Natural killer cell (primary cell): ENCODE measurements at regions not wholly inside any gene's neighbourhood (a gene's known extent, or its start where the extent isn't known, plus 50 kb on each side); places are given as distances from the start of the nearest gene placed in this dataset.

Experiments used
- ATAC-seq, 3 donors: fragments of 150-1000 bp in 2 of 3; fragments of 200-7000 bp in 1 of 3; cut with Tn5 transposase; 1 replicate in 1 of 3; 2 replicates in 2 of 3; pipeline ENCODE4 v1.10.0; 2021; ENCODE audit warnings: mild to moderate bottlenecking in 2 of 3, moderate library complexity in 2 of 3
- DNase-seq, 2 donors: peaks; one replicate each; pipeline versions ENCODE4 v3.0.0 to v3.0.0-alpha.2; 2013 to 2021; ENCODE audit warnings: mixed read lengths in 1 of 2
- H3K27ac ChIP-seq: one replicate; pipeline ENCODE4 v1.5.1; 2013; ENCODE audit warnings: mild to moderate bottlenecking, low read length
- H3K27me3 ChIP-seq: one replicate; pipeline ENCODE4 v1.6.1; 2013; ENCODE audit warnings: low read length; ENCODE audit not compliant: control insufficient read depth, insufficient read depth
- H3K36me3 ChIP-seq: one replicate; pipeline ENCODE4 v1.6.1; 2013; ENCODE audit warnings: low read length; ENCODE audit not compliant: control insufficient read depth, insufficient read depth
- H3K4me1 ChIP-seq: one replicate; pipeline ENCODE4 v1.6.1; 2013; ENCODE audit warnings: low read length; ENCODE audit not compliant: control insufficient read depth, insufficient read depth
- H3K4me3 ChIP-seq: one replicate; pipeline ENCODE4 v1.5.1; 2013; ENCODE audit warnings: low read length
- H3K9me3 ChIP-seq: one replicate; pipeline ENCODE4 v1.6.1; 2013; ENCODE audit warnings: low read length; ENCODE audit not compliant: control insufficient read depth, insufficient read depth
- H3K27ac Mint-ChIP-seq, 2 donors: one replicate each; pipeline ENCODE4 v1.8.0; 2022; ENCODE audit warnings: mild to moderate bottlenecking in 2 of 2, mixed read lengths in 2 of 2, moderate library complexity in 1 of 2
- H3K27me3 Mint-ChIP-seq, 2 donors: one replicate each; pipeline ENCODE4 v1.8.0; 2022; ENCODE audit warnings: low read depth in 2 of 2, mixed read lengths in 2 of 2
- H3K36me3 Mint-ChIP-seq: one replicate; pipeline ENCODE4 v1.8.0; 2022; ENCODE audit warnings: mixed read lengths
- H3K4me1 Mint-ChIP-seq, 2 donors: one replicate each; pipeline ENCODE4 v1.8.0; 2022; ENCODE audit warnings: mixed read lengths in 2 of 2
- H3K4me3 Mint-ChIP-seq: one replicate; pipeline ENCODE4 v1.8.0; 2022; ENCODE audit warnings: mild to moderate bottlenecking, moderate library complexity, mixed read lengths
- H3K9me3 Mint-ChIP-seq, 2 donors: one replicate each; pipeline ENCODE4 v1.8.0; 2022; ENCODE audit warnings: mixed read lengths in 2 of 2
- WGBS: methylation state at CpG from one replicate; pipeline ENCODE4 v1.1.7; 2013; ENCODE audit warnings: missing lambda C conversion rate; ENCODE audit not compliant: insufficient coverage; 5-methylcytosine and 5-hydroxymethylcytosine counted together
- intact Hi-C: fragments of 100-400 bp; cut with micrococcal nuclease; formaldehyde crosslinking; loops from one replicate; pipeline ENCODE4 v1.14.2; 2022
- TF ChIP-seq, protein P1 (sequence below): fragments of 200-600 bp; IDR thresholded peaks from one replicate; pipeline ENCODE4 v1.8.0; 2022; ENCODE audit warnings: antibody characterized with exemption

DNA sequence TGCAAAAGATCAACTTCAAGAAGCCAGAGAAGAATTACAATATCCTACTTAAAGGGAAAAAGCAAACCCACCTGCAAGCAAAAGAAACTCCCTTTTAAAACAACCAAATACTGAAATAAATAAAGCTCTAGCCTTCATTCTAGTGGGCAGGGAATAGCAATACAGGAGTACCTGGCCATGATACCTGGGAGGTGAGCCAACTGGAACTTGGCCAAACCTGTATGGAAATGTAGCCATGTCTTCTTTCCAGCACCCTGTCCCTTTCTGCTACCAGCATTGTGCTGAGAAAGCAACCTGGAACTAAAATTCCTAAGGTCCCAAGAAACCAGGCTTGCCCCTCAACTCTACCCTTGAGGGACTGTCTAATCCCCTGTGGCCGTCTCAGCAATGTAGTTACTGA, 530.0 kb downstream of the EPHB1 start:
- H3K36me3 Mint-ChIP-seq = no peaks in the 10 kb centered on the region
- no peaks in the 10 kb centered on the region for H3K4me1 ChIP-seq
- no peak overlapping the region for H3K4me3 Mint-ChIP-seq
- WGBS = 72% methylated on average over 1 of the region's 1 CpG
- no peaks in the 10 kb centered on the region for H3K27me3 ChIP-seq
- TF ChIP-seq, protein P1, sequence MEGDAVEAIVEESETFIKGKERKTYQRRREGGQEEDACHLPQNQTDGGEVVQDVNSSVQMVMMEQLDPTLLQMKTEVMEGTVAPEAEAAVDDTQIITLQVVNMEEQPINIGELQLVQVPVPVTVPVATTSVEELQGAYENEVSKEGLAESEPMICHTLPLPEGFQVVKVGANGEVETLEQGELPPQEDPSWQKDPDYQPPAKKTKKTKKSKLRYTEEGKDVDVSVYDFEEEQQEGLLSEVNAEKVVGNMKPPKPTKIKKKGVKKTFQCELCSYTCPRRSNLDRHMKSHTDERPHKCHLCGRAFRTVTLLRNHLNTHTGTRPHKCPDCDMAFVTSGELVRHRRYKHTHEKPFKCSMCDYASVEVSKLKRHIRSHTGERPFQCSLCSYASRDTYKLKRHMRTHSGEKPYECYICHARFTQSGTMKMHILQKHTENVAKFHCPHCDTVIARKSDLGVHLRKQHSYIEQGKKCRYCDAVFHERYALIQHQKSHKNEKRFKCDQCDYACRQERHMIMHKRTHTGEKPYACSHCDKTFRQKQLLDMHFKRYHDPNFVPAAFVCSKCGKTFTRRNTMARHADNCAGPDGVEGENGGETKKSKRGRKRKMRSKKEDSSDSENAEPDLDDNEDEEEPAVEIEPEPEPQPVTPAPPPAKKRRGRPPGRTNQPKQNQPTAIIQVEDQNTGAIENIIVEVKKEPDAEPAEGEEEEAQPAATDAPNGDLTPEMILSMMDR = no peak
- DNase-seq (no peak), ATAC-seq (no peak)
- peaks cover 3 to 6% of the 10 kb centered on the region in 2 donors for H3K9me3 Mint-ChIP-seq
- no peaks in the 10 kb centered on the region for H3K36me3 ChIP-seq
- no peaks in the 10 kb centered on the region for H3K9me3 ChIP-seq
- no peak overlapping the region for H3K4me3 ChIP-seq
- H3K27me3 Mint-ChIP-seq = no peaks in the 10 kb centered on the region
- H3K27ac Mint-ChIP-seq = no peak overlapping the region
- H3K27ac ChIP-seq = no peak overlapping the region
- intact Hi-C loops = no loop called here
- no peaks in the 10 kb centered on the region for H3K4me1 Mint-ChIP-seq

- 81% methylated on average over 6 of the region's 6 CpGs for WGBS
- Histone ChIP-seq H3K36me3 (no peaks in the 10 kb centered on the region), H3K4me1 (no peaks in the 10 kb centered on the region), H3K9me3 (no peaks in the 10 kb centered on the region), H3K27ac (no peak overlapping the region), H3K27me3 (no peaks in the 10 kb centered on the region), H3K4me3 (no peak overlapping the region)
- intact Hi-C loops = no loop called here
- Mint-ChIP-seq H3K4me1 (no peaks in the 10 kb centered on the region), H3K36me3 (no peaks in the 10 kb centered on the region), H3K27me3 (no peaks in the 10 kb centered on the region), H3K4me3 (no peak overlapping the region), H3K9me3 (peaks cover 3 to 6% of the 10 kb centered on the region in 2 donors), H3K27ac (no peak overlapping the region)
- no peak for ATAC-seq
- DNase-seq = no peak
- TF ChIP-seq, protein P1 = no peak
Observed at GRCh38 chr3:135325726-135326235, 530.7 kb downstream of the EPHB1 start.

- no peaks in the 10 kb centered on the region for H3K36me3 ChIP-seq
- 95% methylated on average over 1 of the region's 1 CpG for WGBS
- H3K27ac Mint-ChIP-seq = no peak overlapping the region
- H3K27me3 Mint-ChIP-seq = no peaks in the 10 kb centered on the region
- H3K4me3 Mint-ChIP-seq = no peak overlapping the region
- H3K4me1 Mint-ChIP-seq = no peaks in the 10 kb centered on the region
- TF ChIP-seq, protein P1 = no peak
- no peaks in the 10 kb centered on the region for H3K27me3 ChIP-seq
- no peak overlapping the region for H3K27ac ChIP-seq
- intact Hi-C loops = no loop called here
- H3K9me3 ChIP-seq = no peaks in the 10 kb centered on the region
- H3K4me3 ChIP-seq = no peak overlapping the region
- peaks cover 3 to 6% of the 10 kb centered on the region in 2 donors for H3K9me3 Mint-ChIP-seq
- H3K36me3 Mint-ChIP-seq = no peaks in the 10 kb centered on the region
- no peak for ATAC-seq
- no peaks in the 10 kb centered on the region for H3K4me1 ChIP-seq
- DNase-seq = no peak
Observed at GRCh38 chr3:135326851-135327250, 531.8 kb downstream of the EPHB1 start.

DNA sequence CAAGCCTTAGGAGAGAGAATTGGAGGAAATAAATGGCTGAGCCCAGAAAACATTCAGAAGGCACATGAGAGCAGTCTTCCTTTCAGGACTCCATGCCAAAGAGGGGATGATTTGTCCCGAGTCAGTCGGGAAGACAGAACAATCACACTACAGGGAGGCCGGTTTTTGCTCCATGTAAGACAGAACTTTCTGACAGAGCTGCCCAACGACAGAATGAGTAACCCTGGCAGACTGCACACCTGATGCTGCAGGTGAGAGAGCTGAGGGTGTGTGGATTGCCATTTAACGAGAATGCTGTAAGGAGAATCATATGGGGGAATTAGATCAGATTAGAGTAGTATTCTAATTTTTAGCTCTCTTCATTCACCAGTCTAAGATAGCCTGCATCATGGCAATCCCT, 533.0 kb downstream of the EPHB1 start:
- DNase-seq = no peak
- Mint-ChIP-seq H3K36me3 (no peaks in the 10 kb centered on the region), H3K9me3 (peaks cover 4 to 5% of the 10 kb centered on the region in 2 donors)

More for the DNA sequence above, 533.0 kb downstream of the EPHB1 start:
- no peak overlapping the region for H3K27ac ChIP-seq
- Mint-ChIP-seq H3K27me3 (no peaks in the 10 kb centered on the region), H3K27ac (no peak overlapping the region), H3K4me1 (no peaks in the 10 kb centered on the region), H3K4me3 (no peak overlapping the region)
- no peaks in the 10 kb centered on the region for H3K9me3 ChIP-seq
- H3K27me3 ChIP-seq = no peaks in the 10 kb centered on the region
- intact Hi-C loops = no loop called here
- H3K4me1 ChIP-seq = no peaks in the 10 kb centered on the region
- WGBS = 89% methylated on average over 4 of the region's 5 CpGs
- TF ChIP-seq, protein P1 = no peak
- no peak overlapping the region for H3K4me3 ChIP-seq
- no peaks in the 10 kb centered on the region for H3K36me3 ChIP-seq
- no peak for ATAC-seq
